ENCODE measurements at regions not wholly inside any gene's neighbourhood (a gene's known extent, or its start where the extent isn't known, plus 50 kb on each side); places are given as distances from the start of the nearest gene placed in this dataset.

GRCh38 chr9:115672477-115673316 is 480.9 kb upstream of the PAPPA start:
- H3K4me3 Mint-ChIP-seq = no peak overlapping the region
- H3K9me3 ChIP-seq (ENCODE audit: control insufficient read depth, low read depth, low read length) = no peaks in the 10 kb centered on the region
- DNase-seq = no peak
- no peaks in the 10 kb centered on the region for H3K27me3 Mint-ChIP-seq (ENCODE audit: low read depth)
- no peak overlapping the region for H4K91ac ChIP-seq (ENCODE audit: insufficient read length, low read depth, low read length)
- no peaks in the 10 kb centered on the region for H4K20me1 ChIP-seq (ENCODE audit: control insufficient read depth, insufficient read depth, insufficient read length)
- no peak overlapping the region for H3K56ac ChIP-seq (ENCODE audit: insufficient read length, low read depth, low read length)
- no peak overlapping the region for H4K5ac ChIP-seq (ENCODE audit: insufficient read length, low read depth, low read length)
- no peaks in the 10 kb centered on the region for H3K27me3 ChIP-seq (ENCODE audit: insufficient read depth, low read length)
- H3K23me2 ChIP-seq (ENCODE audit: insufficient read length, low read depth, low read length, poor library complexity, severe bottlenecking) = no peaks in the 10 kb centered on the region
- peaks cover 0 to 7% (median 0%) of the 10 kb centered on the region in 3 experiments; a peak in 2 of 7 replicates for H3K36me3 Mint-ChIP-seq (ENCODE audit: insufficient read depth in 1 of 3, low read depth in 3 of 3)
- no peak overlapping the region for H3T11ph ChIP-seq (ENCODE audit: low read length)
- WGBS (ENCODE audit: extremely low coverage, insufficient read length, low lambda C conversion rate) = no CpG with 5 or more reads among the region's 7 CpGs
- no peak overlapping the region for H3K4me2 ChIP-seq (ENCODE audit: insufficient read depth, insufficient read length, low read length)
- no peak overlapping the region for H2AK5ac ChIP-seq (ENCODE audit: insufficient read length, low read length)
- no peak overlapping the region for H3K4ac ChIP-seq (ENCODE audit: low read depth, low read length)
- H2BK20ac ChIP-seq (ENCODE audit: low read depth, low read length, poor library complexity, severe bottlenecking) = no peak overlapping the region
- no peak overlapping the region for H3K23ac ChIP-seq (ENCODE audit: insufficient read length, low read depth, low read length)
- H2BK12ac ChIP-seq (ENCODE audit: insufficient read length, low read depth, low read length) = no peak overlapping the region
- H3K14ac ChIP-seq (ENCODE audit: insufficient read depth, low read length) = no peak overlapping the region
- H2BK5ac ChIP-seq (ENCODE audit: insufficient read length, low read length) = no peak overlapping the region
- no peak overlapping the region for H3K9ac ChIP-seq (ENCODE audit: extremely low read depth, insufficient read length, low read length)
- H2BK15ac ChIP-seq (ENCODE audit: low read depth, low read length) = no peak overlapping the region
- no peak overlapping the region for H3K18ac ChIP-seq (ENCODE audit: insufficient read length, low read depth, low read length)
- no peak overlapping the region for H4K8ac ChIP-seq (replicated peaks; ENCODE audit: insufficient read length, low read depth, low read length)
- no peak overlapping the region for H2AFZ ChIP-seq (ENCODE audit: low read length)
- no peak overlapping the region for H3K27ac ChIP-seq (ENCODE audit: insufficient read length, low read depth, low read length)
- H3K27ac Mint-ChIP-seq = peak overlapping the region in 1 of 3 experiments; percentile 31; a peak in 2 of 7 replicates
- no peaks in the 10 kb centered on the region for H3K4me1 ChIP-seq (ENCODE audit: insufficient read depth, low read length)
- no peaks in the 10 kb centered on the region for H3K79me2 ChIP-seq (ENCODE audit: insufficient read depth, low read length)
- peaks cover 5 to 12% of the 10 kb centered on the region in 2 experiments; a peak in 4 of 5 replicates for H3K9me3 Mint-ChIP-seq
- H2BK120ac ChIP-seq (ENCODE audit: low read depth, low read length, poor library complexity, severe bottlenecking) = no peak overlapping the region
- no peak for TF ChIP-seq CTCF (conservative IDR thresholded peaks at IDR 0.05)
- H3K79me1 ChIP-seq (ENCODE audit: insufficient read depth, low read depth, low read length, poor library complexity, severe bottlenecking) = no peaks in the 10 kb centered on the region
- H3K4me1 Mint-ChIP-seq = peaks cover 2 to 14% of the 10 kb centered on the region in 2 experiments; a peak in 3 of 4 replicates
